BJ (cell line): ENCODE measurements at regions not wholly inside any gene's neighbourhood (a gene's known extent, or its start where the extent isn't known, plus 50 kb on each side); places are given as distances from the start of the nearest gene placed in this dataset.

Experiments used
- CTCF ChIA-PET: fragments of 350-600 bp; formaldehyde crosslinking; extraction: SDS; loops from one replicate; lab custom pipeline; 2021; ENCODE audit warnings: antibody characterized with exemption, inconsistent platforms; lab: Yijun Ruan, JAX
- POLR2A ChIA-PET: fragments of 300-600 bp; sonication (Branson Sonifier 250); formaldehyde crosslinking; extraction: SDS; loops from one replicate; lab custom pipeline; 2021; ENCODE audit warnings: antibody characterized with exemption; lab: Charles Lee
- DNase-seq: peaks from one replicate; pipeline ENCODE4 v3.0.0-alpha.2; 2011; ENCODE audit warnings: low read depth
- H3K27me3 ChIP-seq: 2 replicates; pipeline ENCODE4 v1.6.0; 2011; ENCODE audit warnings: low read length; ENCODE audit not compliant: control insufficient read depth, insufficient read depth
- H3K36me3 ChIP-seq: 2 replicates; pipeline ENCODE4 v1.5.1; 2011; ENCODE audit warnings: low read length; ENCODE audit not compliant: control insufficient read depth, insufficient read depth
- H3K4me3 ChIP-seq: 2 replicates; pipeline ENCODE4 v1.5.1; 2011; ENCODE audit warnings: low read depth, mild to moderate bottlenecking, control low read depth, low read length
- TF ChIP-seq, protein P1 (sequence below): IDR thresholded peaks from 2 replicates; pipeline ENCODE4 v1.5.1; 2011; ENCODE audit warnings: low read depth, mild to moderate bottlenecking, control low read depth, inconsistent platforms, low read length, moderate library complexity; ENCODE audit not compliant: insufficient read depth

DNA sequence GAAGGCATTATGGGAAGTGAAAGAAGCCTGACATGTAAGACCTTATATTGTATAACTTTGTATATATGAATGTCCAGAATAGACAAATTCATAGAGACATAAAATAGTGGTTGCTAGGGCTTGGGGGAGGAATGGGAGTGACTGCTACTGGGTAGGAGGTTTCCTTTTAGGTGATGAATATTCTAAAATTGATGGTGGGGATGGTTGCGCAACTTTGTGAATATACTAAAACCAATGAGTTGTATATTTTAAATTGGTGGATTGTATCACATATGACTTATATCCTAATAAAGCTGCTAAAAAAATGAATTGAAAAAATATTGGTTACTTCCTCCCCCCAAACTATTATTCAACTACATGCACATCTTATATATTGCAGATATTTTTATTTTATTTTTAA lies 70.0 kb downstream of the UCHL1 start:
- CTCF ChIA-PET, result no interaction called here
- POLR2A ChIA-PET, result no interaction called here
- Histone ChIP-seq H3K4me3 (no peak overlapping the region), H3K36me3 (no peaks in the 10 kb centered on the region), H3K27me3 (no peaks in the 10 kb centered on the region)
- no peak for DNase-seq
- TF ChIP-seq, protein P1, sequence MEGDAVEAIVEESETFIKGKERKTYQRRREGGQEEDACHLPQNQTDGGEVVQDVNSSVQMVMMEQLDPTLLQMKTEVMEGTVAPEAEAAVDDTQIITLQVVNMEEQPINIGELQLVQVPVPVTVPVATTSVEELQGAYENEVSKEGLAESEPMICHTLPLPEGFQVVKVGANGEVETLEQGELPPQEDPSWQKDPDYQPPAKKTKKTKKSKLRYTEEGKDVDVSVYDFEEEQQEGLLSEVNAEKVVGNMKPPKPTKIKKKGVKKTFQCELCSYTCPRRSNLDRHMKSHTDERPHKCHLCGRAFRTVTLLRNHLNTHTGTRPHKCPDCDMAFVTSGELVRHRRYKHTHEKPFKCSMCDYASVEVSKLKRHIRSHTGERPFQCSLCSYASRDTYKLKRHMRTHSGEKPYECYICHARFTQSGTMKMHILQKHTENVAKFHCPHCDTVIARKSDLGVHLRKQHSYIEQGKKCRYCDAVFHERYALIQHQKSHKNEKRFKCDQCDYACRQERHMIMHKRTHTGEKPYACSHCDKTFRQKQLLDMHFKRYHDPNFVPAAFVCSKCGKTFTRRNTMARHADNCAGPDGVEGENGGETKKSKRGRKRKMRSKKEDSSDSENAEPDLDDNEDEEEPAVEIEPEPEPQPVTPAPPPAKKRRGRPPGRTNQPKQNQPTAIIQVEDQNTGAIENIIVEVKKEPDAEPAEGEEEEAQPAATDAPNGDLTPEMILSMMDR, result no peak

DNA sequence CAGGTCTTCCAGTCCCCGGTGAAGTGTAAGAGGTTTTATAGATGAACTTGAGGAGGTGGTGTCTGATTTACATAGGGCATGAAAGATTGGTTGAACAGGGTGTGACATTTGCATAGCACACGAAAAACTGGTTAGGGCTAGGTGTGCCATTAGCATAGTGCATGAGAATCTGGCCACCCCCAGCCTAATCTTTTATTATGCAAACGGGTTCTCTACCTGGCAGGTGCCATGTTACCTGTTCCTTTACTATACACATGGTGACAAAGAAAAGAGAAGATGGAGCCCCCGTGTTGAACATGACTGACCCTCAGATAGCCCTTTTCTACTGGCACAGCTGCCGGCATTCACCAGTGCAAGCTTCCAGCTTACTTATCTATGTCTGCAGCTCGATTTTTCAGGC lies 71.0 kb downstream of the UCHL1 start:
- ChIA-PET CTCF (no interaction called here), POLR2A (no interaction called here)
- TF ChIP-seq, protein P1, result no peak
- H3K27me3 ChIP-seq, result no peaks in the 10 kb centered on the region
- no peak for DNase-seq
- H3K36me3 ChIP-seq, result no peaks in the 10 kb centered on the region
- H3K4me3 ChIP-seq, result no peak overlapping the region

DNA sequence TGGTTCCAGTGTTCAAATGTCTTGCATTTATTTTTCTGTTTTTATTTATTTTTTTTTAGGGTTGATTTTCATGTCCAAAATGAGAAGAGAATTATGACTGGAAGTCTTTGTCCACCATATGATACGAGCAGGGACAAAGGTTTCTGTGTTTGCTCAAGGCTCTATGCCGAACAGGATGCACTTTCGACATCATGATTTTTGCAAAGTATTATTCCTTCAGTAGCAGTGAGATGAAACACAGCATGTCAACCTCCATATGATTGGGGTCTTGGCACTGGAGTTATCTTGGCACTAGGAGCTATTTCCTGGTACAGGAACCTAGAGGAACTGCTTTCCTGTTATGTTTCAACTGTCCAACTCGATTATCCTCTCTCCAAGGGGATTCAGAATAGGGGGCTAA lies 72.6 kb downstream of the UCHL1 start:
- DNase-seq, result no peak
- TF ChIP-seq, protein P1, result no peak
- ChIA-PET CTCF (no interaction called here), POLR2A (no interaction called here)
- H3K27me3 ChIP-seq, result no peaks in the 10 kb centered on the region
- H3K4me3 ChIP-seq, result no peak overlapping the region
- no peaks in the 10 kb centered on the region for H3K36me3 ChIP-seq

DNA sequence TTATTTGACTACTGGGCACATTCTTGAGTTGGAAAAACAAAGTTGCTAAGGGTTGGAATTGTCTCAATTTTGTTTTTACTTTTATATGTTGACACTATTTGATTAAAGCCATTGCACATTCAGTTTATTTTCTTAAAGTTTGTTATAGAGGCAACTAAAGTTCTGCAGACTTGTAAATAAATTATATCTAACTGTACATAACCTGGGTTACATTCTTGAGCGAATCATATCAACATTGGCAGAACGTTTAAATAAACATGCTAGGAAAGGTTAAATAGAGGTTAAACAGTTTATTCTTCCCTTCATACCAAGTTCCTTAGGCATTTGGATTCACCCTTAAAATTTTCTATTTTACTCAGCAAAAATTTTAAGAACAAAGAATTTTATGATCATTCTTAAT lies 74.5 kb downstream of the UCHL1 start:
- no peak for DNase-seq
- TF ChIP-seq, protein P1, result no peak
- Histone ChIP-seq H3K4me3 (no peak overlapping the region), H3K27me3 (no peaks in the 10 kb centered on the region), H3K36me3 (no peaks in the 10 kb centered on the region)
- POLR2A ChIA-PET, result no interaction called here
- CTCF ChIA-PET, result no interaction called here

DNA sequence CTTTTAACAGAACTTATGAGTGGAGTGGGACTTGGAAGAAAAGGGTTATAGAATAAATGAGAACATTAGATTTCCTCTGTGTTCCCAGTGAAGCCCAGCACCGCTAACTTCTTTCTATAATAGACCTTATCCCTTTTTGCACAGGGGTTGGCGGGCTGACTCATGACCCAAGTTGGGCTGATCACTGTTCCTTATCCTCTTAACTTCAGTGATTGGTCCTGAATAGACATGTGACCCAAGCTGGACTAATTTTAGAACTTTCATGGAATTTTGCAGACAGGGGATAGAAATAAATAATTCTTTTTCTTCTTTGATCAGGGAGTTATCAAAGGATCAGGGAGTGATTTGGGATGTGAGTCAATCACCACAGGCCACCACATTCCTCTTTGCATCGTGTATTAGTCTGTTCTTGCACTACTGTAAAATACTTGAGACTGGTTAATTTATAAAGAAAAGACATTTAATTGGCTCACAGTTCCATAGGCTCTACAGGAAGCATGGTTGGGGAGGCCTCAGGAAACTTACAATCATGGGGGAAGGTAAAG lies 75.9 kb downstream of the UCHL1 start:
- Histone ChIP-seq H3K4me3 (no peak overlapping the region), H3K27me3 (no peaks in the 10 kb centered on the region), H3K36me3 (no peaks in the 10 kb centered on the region)
- ChIA-PET CTCF (interaction anchor here (1.0 kb wide), 1 partner anchor 51 kb away, joined by 4 read pairs; no protein-coding TSS in a partner anchor), POLR2A (no interaction called here)
- TF ChIP-seq, protein P1, result no peak
- no peak for DNase-seq
